HG02571 (cell line): ENCODE measurements at regions not wholly inside any gene's neighbourhood (a gene's known extent, or its start where the extent isn't known, plus 50 kb on each side); places are given as distances from the start of the nearest gene placed in this dataset.
"Not testable (repeated sequence)": the region's sequence is repeated elsewhere in the genome, so short reads cannot be mapped to it uniquely, and the experiment has no call there.

Experiments used
- ATAC-seq: cut with Tn5 transposase; IDR thresholded peaks from one replicate; pipeline ENCODE4 v1.9.1; 2021; ENCODE audit warnings: mild to moderate bottlenecking, moderate library complexity; ENCODE audit not compliant: unreplicated experiment

GRCh38 chr13:80513196-80513595, 172.3 kb upstream of the SPRY2 start:
- no peak for ATAC-seq

GRCh38 chr13:80510686-80511085, 169.8 kb upstream of the SPRY2 start:
- no peak for ATAC-seq

- ATAC-seq, result no peak
These were observed 168.3 kb upstream of the SPRY2 start for GRCh38 chr13:80509264-80509663.

- no peak for ATAC-seq
These were observed 167.1 kb upstream of the SPRY2 start for GRCh38 chr13:80508031-80508430.

GRCh38 chr13:80504453-80504852, 163.5 kb upstream of the SPRY2 start:
- ATAC-seq, result no peak

DNA sequence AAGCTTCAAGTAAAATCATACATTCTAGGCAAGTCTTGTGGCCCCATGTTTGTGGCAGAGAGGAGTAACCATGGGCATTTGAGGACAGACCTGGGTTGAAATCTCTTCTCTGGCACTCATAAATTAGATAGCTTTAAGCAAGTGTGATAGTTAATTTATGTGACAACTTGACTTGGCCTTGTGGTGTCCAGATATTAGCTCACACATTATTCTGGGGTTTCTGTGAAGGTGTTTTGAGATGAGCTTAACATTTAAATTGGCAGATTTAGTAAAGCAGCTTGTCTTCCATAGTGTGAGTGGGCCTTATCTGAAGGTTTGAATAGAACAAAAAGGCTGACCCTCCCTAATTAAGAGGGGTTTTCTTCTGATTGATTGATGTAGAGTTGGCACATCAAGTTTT, 161.4 kb upstream of the SPRY2 start:
- no peak for ATAC-seq

GRCh38 chr13:80501556-80501955, 160.6 kb upstream of the SPRY2 start:
- no peak for ATAC-seq

GRCh38 chr13:80499536-80500290, 158.8 kb upstream of the SPRY2 start:
- no peak for ATAC-seq

- no peak for ATAC-seq
These were observed 157.5 kb upstream of the SPRY2 start for GRCh38 chr13:80498433-80498832.

- no peak for ATAC-seq
These were observed 157.1 kb upstream of the SPRY2 start for GRCh38 chr13:80497978-80498377.

DNA sequence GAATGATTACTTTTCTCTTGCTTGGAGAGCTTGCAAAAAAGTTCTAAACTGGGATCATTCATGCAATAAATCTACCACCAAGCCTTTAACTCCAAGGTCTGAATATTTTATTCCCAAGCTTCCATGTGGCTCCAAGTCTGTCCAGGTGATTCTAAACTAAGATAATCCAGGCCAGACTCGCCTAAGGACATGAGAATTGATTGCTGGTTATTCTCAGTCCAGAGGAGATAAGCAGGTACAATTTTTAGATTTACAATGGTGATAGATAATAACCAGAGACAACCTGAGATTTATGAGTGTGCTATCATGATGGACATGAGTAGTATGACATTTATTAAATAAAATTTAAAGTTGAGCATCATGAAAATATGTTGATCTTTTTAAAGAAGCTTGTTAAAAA, 156.5 kb upstream of the SPRY2 start:
- ATAC-seq, result no peak

GRCh38 chr13:80496721-80497397, 155.9 kb upstream of the SPRY2 start:
- ATAC-seq, result no peak

DNA sequence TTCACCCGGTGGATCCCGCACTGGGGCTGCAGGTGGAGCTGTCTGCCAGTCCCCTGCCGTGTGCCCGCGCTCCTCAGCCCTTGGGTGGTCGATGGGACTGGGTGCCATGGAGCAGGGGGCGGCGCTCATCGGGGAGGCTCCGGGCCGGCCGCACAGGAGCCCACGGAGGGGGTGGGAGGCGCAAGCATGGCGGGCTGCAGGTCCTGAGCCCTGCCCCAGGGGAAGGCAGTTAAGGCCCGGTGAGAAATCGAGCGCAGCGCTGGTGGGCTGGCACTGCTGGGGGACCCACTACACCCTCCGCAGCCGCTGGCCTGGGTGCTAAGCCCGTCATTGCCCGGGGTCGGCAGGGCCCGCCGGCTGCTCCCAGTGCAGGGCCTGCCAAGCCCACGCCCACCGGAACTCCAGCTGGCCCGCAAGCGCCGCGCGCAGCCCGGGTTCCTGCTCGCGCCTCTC, 149.6 kb upstream of the SPRY2 start:
- ATAC-seq, result not testable (repeated sequence)

GRCh38 chr13:80486402-80486801, 145.5 kb upstream of the SPRY2 start:
- no peak for ATAC-seq

DNA sequence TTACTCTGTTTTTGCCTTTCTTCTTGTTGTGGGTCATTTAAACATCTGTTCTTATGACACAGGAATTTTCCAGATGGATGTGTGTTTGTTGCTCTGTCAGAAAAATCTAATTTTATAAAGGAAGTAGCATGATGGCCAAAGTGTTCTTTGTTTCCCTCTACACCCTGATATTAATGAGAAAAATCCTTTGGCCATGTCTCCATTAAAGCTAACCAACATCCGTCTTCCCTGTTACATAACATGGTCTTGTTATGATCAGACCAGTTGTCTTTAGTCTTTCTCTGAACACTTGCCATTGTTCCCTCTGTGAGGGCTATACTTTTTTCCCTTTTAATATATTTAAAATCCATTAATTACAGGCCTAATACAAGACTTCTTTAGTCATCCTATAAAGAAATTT, 142.2 kb upstream of the SPRY2 start:
- ATAC-seq, result no peak

- ATAC-seq, result no peak
These were observed 140.7 kb upstream of the SPRY2 start for GRCh38 chr13:80481588-80481987.

- ATAC-seq, result no peak
These were observed 136.9 kb upstream of the SPRY2 start for GRCh38 chr13:80477661-80478443.

- ATAC-seq, result no peak
These were observed 136.0 kb upstream of the SPRY2 start for GRCh38 chr13:80476953-80477352.

- no peak for ATAC-seq
These were observed 134.8 kb upstream of the SPRY2 start for GRCh38 chr13:80475718-80476117.

DNA sequence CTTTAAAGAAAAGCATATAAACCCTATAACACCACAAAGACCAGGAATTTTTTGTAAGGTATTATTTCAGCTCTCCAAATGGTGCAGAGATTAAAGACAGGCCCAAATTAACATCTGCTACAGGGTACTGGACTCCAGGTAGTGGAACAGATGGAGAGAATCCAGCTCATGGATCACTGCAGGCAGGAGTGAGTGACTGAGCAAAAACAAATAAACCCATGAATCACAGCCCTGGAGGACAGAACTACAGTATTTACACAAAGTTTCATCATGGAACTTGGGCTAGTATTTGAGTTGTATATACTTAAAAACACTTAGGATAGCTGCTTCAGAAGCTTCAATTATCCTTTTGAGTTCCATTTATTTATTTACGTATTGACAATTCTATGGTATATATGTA, 132.8 kb upstream of the SPRY2 start:
- ATAC-seq, result no peak

GRCh38 chr13:80469853-80470381, 129.0 kb upstream of the SPRY2 start:
- ATAC-seq, result no peak
